Fibroblast of lung (primary cell): ENCODE measurements at regions not wholly inside any gene's neighbourhood (a gene's known extent, or its start where the extent isn't known, plus 50 kb on each side); places are given as distances from the start of the nearest gene placed in this dataset.

Source experiments
- DNase-seq, 2 donors: peaks; one replicate each; pipeline versions ENCODE4 v3.0.0 to v3.0.0-alpha.2; 2010; ENCODE audit warnings: low read depth in 2 of 2
- H2AFZ ChIP-seq: 2 replicates; pipeline ENCODE4 v1.5.1; 2012; ENCODE audit warnings: low read length, control low read depth, inconsistent platforms
- H3K27ac ChIP-seq: 2 replicates; pipeline ENCODE4 v1.5.1; 2011; ENCODE audit warnings: low read length, control low read depth; ENCODE audit not compliant: insufficient read depth
- H3K27me3 ChIP-seq: 2 replicates; pipeline ENCODE4 v1.5.1; 2011; ENCODE audit warnings: mild to moderate bottlenecking, low read length; ENCODE audit not compliant: control insufficient read depth, insufficient read depth
- H3K36me3 ChIP-seq: 2 replicates; pipeline ENCODE4 v1.5.1; 2011; ENCODE audit warnings: low read length; ENCODE audit not compliant: control insufficient read depth, insufficient read depth
- H3K4me1 ChIP-seq: 2 replicates; pipeline ENCODE4 v1.5.1; 2011; ENCODE audit warnings: low read length; ENCODE audit not compliant: control insufficient read depth, insufficient read depth; ENCODE audit errors: extremely low read depth
- H3K4me2 ChIP-seq: 2 replicates; pipeline ENCODE4 v1.5.1; 2011; ENCODE audit warnings: low read length, control low read depth; ENCODE audit not compliant: insufficient read depth; ENCODE audit errors: extremely low read depth
- H3K4me3 ChIP-seq, 4 experiments: fragments of 200-600 bp in 1 of 4; sonication (generic) in 1 of 4; replicated peaks in 1 of 4; 2 replicates each; pipeline ENCODE4 v1.5.1; 2011 to 2016; ENCODE audit warnings: low read length in 4 of 4, low read depth in 3 of 4, mild to moderate bottlenecking in 3 of 4, control low read depth in 2 of 4, inconsistent platforms in 1 of 4, mixed read lengths in 1 of 4; ENCODE audit not compliant: insufficient read depth in 1 of 4; ENCODE audit errors: control extremely low read depth in 1 of 4
- H3K79me2 ChIP-seq: 2 replicates; pipeline ENCODE4 v1.5.1; 2012; ENCODE audit warnings: mild to moderate bottlenecking, low read length, inconsistent platforms; ENCODE audit not compliant: control insufficient read depth, insufficient read depth
- H3K9ac ChIP-seq: 2 replicates; pipeline ENCODE4 v1.5.1; 2011; ENCODE audit warnings: mild to moderate bottlenecking, low read length, control low read depth; ENCODE audit not compliant: insufficient read depth
- H3K9me3 ChIP-seq: 2 replicates; pipeline ENCODE4 v1.5.1; 2012; ENCODE audit warnings: low read depth, low read length; ENCODE audit not compliant: control insufficient read depth, insufficient read depth
- H4K20me1 ChIP-seq: 2 replicates; pipeline ENCODE4 v1.5.1; 2011; ENCODE audit warnings: low read length; ENCODE audit not compliant: control insufficient read depth, insufficient read depth; ENCODE audit errors: extremely low read depth
- EZH2 ChIP-seq: IDR thresholded peaks from 2 replicates; pipeline ENCODE4 v1.5.1; 2012; ENCODE audit warnings: low read length, control low read depth, mild to moderate bottlenecking; ENCODE audit errors: missing control alignments
- TF ChIP-seq, protein P1 (sequence below), 2 donors: IDR thresholded peaks in 1 of 2; conservative IDR thresholded peaks in 1 of 2; 1 replicate in 1 of 2; 2 replicates in 1 of 2; pipeline ENCODE4 v1.5.1; 2011 to 2012; ENCODE audit warnings: low read length in 2 of 2, control low read depth in 1 of 2, inconsistent platforms in 1 of 2, low read depth in 1 of 2, mild to moderate bottlenecking in 1 of 2

DNA sequence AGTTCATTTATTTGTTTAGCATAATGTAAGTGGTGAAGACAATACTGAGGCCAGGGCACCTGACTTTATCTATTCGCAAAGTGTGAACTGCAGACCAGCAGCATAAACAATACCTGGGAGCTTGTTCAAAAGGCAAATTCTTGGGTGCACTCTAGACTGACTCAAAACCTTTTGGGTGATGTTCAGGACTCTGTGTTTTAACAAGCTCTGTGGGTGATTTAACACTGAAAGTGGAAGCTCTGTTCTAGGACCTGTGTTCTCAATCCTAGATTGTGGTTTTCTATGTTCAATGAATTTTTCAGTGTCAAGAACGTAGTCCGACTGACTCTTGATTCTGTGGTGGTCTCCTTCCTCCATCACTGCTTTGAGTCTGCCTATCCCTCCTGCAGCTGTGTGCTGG is 71.9 kb downstream of the GPR88 start:
- Histone ChIP-seq H3K27me3 (no peaks in the 10 kb centered on the region), H2AFZ (no peak overlapping the region), H3K9ac (no peak overlapping the region), H3K36me3 (no peaks in the 10 kb centered on the region), H3K27ac (no peak overlapping the region), H3K4me2 (no peak overlapping the region), H3K79me2 (no peaks in the 10 kb centered on the region), H3K4me1 (no peaks in the 10 kb centered on the region), H4K20me1 (no peaks in the 10 kb centered on the region), H3K4me3 (no peak overlapping the region), H3K9me3 (no peaks in the 10 kb centered on the region)
- no peak for DNase-seq
- TF ChIP-seq EZH2, result no peak

DNA sequence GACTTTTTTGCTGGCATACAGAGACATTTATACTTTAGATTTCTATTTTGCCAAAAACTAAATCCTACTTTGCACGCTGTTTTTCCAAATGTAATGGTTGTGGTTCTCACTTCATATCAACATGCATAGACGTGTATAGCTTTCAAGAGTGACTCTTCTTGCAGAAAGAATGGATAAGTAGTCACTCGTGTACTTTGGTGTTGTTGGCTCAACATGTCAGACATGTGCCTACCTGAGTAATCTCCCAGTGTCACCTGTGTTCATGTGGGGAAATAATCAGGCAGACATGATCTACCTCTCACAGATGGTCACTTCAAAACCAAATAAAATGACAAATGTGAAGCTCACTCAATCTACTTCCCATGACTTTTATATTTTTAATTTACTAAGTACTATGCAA is 73.1 kb downstream of the GPR88 start:
- no peaks in the 10 kb centered on the region for H3K79me2 ChIP-seq
- no peaks in the 10 kb centered on the region for H4K20me1 ChIP-seq
- no peak overlapping the region for H3K4me3 ChIP-seq
- no peak overlapping the region for H2AFZ ChIP-seq
- no peak overlapping the region for H3K27ac ChIP-seq
- no peaks in the 10 kb centered on the region for H3K36me3 ChIP-seq
- no peak overlapping the region for H3K4me2 ChIP-seq
- no peaks in the 10 kb centered on the region for H3K27me3 ChIP-seq
- TF ChIP-seq EZH2, result no peak
- DNase-seq, result no peak
- no peaks in the 10 kb centered on the region for H3K4me1 ChIP-seq
- H3K9ac ChIP-seq, result no peak overlapping the region
- no peaks in the 10 kb centered on the region for H3K9me3 ChIP-seq

DNA sequence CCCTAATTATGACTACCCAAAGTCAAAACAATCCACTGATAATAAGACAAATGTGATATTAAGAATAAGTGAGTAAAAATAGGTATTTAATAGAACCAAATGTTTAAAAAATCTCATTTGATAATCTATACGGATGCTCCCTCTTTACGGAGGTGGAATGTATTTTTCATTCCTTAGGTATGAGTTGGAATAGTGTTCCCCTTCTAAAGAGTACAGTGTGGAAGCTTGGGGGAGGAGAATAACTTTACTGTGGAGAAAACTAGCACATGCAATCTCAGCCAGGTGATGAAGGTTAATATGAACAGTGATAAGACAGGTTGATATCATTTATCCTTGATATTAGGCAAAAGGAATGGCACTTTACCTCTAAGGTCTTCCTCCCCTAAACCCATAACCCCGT is 74.6 kb downstream of the GPR88 start:
- Histone ChIP-seq H2AFZ (no peak overlapping the region), H3K4me2 (no peak overlapping the region), H3K79me2 (no peaks in the 10 kb centered on the region), H3K36me3 (no peaks in the 10 kb centered on the region), H3K27me3 (no peaks in the 10 kb centered on the region), H3K4me3 (no peak overlapping the region), H3K9ac (no peak overlapping the region), H3K9me3 (no peaks in the 10 kb centered on the region), H4K20me1 (no peaks in the 10 kb centered on the region), H3K27ac (no peak overlapping the region), H3K4me1 (no peaks in the 10 kb centered on the region)
- TF ChIP-seq, protein P1, sequence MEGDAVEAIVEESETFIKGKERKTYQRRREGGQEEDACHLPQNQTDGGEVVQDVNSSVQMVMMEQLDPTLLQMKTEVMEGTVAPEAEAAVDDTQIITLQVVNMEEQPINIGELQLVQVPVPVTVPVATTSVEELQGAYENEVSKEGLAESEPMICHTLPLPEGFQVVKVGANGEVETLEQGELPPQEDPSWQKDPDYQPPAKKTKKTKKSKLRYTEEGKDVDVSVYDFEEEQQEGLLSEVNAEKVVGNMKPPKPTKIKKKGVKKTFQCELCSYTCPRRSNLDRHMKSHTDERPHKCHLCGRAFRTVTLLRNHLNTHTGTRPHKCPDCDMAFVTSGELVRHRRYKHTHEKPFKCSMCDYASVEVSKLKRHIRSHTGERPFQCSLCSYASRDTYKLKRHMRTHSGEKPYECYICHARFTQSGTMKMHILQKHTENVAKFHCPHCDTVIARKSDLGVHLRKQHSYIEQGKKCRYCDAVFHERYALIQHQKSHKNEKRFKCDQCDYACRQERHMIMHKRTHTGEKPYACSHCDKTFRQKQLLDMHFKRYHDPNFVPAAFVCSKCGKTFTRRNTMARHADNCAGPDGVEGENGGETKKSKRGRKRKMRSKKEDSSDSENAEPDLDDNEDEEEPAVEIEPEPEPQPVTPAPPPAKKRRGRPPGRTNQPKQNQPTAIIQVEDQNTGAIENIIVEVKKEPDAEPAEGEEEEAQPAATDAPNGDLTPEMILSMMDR (conservative IDR thresholded peaks at IDR 0.05 in 1 of 2, IDR thresholded peaks at IDR 0.05 in 1 of 2; ENCODE audit: low read depth in 1 of 2, low read length in 2 of 2), result no peak
- TF ChIP-seq EZH2, result no peak
- DNase-seq, result no peak

DNA sequence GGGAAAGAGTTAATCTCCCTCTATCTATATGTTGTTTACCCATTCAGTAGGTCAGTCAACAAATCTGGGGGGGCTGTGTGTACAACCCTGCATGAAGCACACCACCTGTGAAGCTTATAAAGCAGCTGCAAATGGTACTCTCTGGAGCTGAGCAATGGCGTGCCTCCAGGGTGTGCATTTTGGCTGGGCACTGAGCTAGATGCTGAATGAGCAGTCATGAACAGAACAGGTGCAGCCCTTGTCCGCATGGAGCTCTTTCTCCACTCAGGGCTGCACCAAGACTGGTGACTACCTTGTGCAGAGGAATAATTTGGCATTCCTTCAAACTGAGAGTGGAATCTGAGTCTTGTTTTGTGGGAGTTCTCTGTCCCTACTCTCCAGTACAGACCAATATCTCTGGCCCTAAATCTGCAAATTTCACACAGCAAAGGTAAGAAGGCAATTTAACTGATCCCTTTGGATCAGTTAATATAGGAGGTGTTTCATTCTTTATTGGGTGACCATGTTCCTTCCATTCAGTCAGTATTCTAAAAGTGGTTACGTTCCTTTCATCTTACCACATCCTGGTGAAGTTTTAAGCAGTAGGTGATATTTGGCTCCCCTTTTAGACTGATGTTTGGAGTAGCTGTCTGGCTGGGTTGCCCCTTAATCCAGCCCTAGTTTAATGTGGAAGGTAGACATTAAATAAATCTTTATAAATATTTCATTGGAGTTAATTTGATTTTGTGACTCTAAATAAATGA is 76.0 kb downstream of the GPR88 start:
- Histone ChIP-seq H3K27me3 (no peaks in the 10 kb centered on the region), H3K4me1 (no peaks in the 10 kb centered on the region), H3K9ac (no peak overlapping the region), H4K20me1 (no peaks in the 10 kb centered on the region), H3K4me3 (no peak overlapping the region), H3K9me3 (no peaks in the 10 kb centered on the region), H3K36me3 (no peaks in the 10 kb centered on the region), H3K27ac (no peak overlapping the region), H3K4me2 (no peak overlapping the region), H2AFZ (no peak overlapping the region), H3K79me2 (no peaks in the 10 kb centered on the region)
- no peak for DNase-seq
- TF ChIP-seq, protein P1 (conservative IDR thresholded peaks at IDR 0.05 in 1 of 2, IDR thresholded peaks at IDR 0.05 in 1 of 2; ENCODE audit: low read depth in 1 of 2, low read length in 2 of 2), result no peak
- no peak for TF ChIP-seq EZH2
